Psoas muscle (tissue), 7 donors: ENCODE measurements at regions not wholly inside any gene's neighbourhood (a gene's known extent, or its start where the extent isn't known, plus 50 kb on each side); places are given as distances from the start of the nearest gene placed in this dataset.

Source experiments
- ATAC-seq, 4 donors: fragments of 200-7000 bp; cut with Tn5 transposase; one replicate each; pipeline ENCODE4 v1.9.1; 2020; ENCODE audit warnings: moderate library complexity in 3 of 4, mild to moderate bottlenecking in 2 of 4
- DNase-seq, 2 donors: peaks; one replicate each; pipeline ENCODE4 v3.0.0-alpha.2; 2020
- H3K27ac ChIP-seq: fragments of 200-600 bp; one replicate; pipeline ENCODE4 v1.8.0; 2022
- H3K27me3 ChIP-seq, 3 donors: fragments of 200-600 bp in 1 of 3; one replicate each; pipeline versions ENCODE4 v1.6.1 to v1.8.0; 2013 to 2022; ENCODE audit warnings: low read length in 2 of 3, mild to moderate bottlenecking in 2 of 3, moderate library complexity in 1 of 3; ENCODE audit not compliant: insufficient read depth in 3 of 3
- H3K36me3 ChIP-seq, 2 donors: fragments of 200-600 bp in 1 of 2; one replicate each; pipeline versions ENCODE4 v1.6.1 to v1.8.0; 2013 to 2022; ENCODE audit warnings: low read depth in 1 of 2, mild to moderate bottlenecking in 1 of 2, moderate library complexity in 1 of 2; ENCODE audit not compliant: insufficient read depth in 1 of 2
- H3K4me1 ChIP-seq: fragments of 200-600 bp; one replicate; pipeline ENCODE4 v1.8.0; 2022
- H3K4me3 ChIP-seq: fragments of 200-600 bp; one replicate; pipeline ENCODE4 v1.8.0; 2022; ENCODE audit warnings: mild to moderate bottlenecking
- H3K9me3 ChIP-seq: fragments of 200-600 bp; one replicate; pipeline ENCODE4 v1.8.0; 2022
- CTCF ChIP-seq: fragments of 200-600 bp; IDR thresholded peaks from one replicate; pipeline ENCODE4 v1.8.0; 2022; ENCODE audit warnings: antibody characterized with exemption
- whole genome bisulfite sequencing, 3 donors: extraction: QIAGEN DNeasy Blood & Tissue Kit; methylation state at CpG; one replicate each; pipeline versions ENCODE4 v1.1.6 to v1.1.7; 2013; 5-methylcytosine and 5-hydroxymethylcytosine counted together
- intact Hi-C, 2 donors: fragments of 100-400 bp; cut with DNase I; formaldehyde crosslinking; loops; one replicate each; pipeline versions ENCODE4 v1.11.0 to v1.14.2; 2022
- donor health status: healthy with polysubstance abuse.
- donor health status: DM: no; HTN: no; CAD: no; lungs with moderate emphysema.
- donor health status: Bipolar disorder and iron deficiency.
- donor health status: healthy.
- donor health status: DM: yes; HTN: yes; CAD: no.
- donor health status: DM: no; HTN: no; CAD: no.
- donor health status: DM: yes; HTN: yes; CAD: no.

- no peak for TF ChIP-seq CTCF
- Histone ChIP-seq H3K4me3 (no peak overlapping the region), H3K9me3 (no peaks in the 10 kb centered on the region), H3K27ac (no peak overlapping the region), H3K4me1 (no peaks in the 10 kb centered on the region), H3K36me3 (no peaks in the 10 kb centered on the region), H3K27me3 (no peaks in the 10 kb centered on the region)
- intact Hi-C loops = no loop called here
- WGBS, 3 donors = 85 to 87% (median 86%) methylated on average over 3 of the region's 3 CpGs
- ATAC-seq = no peak
- no peak for DNase-seq
These were observed 162.5 kb downstream of the C12orf50 start for GRCh38 chr12:87866578-87867292.

DNA sequence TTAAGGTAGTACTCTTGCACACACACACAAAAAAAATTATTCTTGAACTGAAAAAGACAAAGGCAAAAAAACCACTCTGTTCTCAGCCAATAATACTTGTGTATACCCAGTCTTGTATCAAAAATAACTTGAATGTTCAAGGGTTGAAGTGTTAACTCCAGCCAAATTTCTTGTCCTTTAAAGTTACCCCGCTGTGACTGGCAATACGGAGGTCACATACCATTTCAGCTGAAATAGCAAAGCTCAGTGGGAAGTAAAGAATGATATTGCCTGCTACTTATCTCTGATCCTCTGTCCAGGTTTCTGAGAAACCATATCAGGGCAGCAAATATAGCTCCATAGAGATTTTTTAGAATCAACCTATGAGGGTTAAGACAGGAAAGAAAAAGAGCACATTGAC is 167.4 kb downstream of the C12orf50 start:
- ATAC-seq = no peak
- WGBS, 3 donors = 50 to 66% (median 60%) methylated on average over 2 of the region's 2 CpGs
- Histone ChIP-seq H3K27me3 (no peaks in the 10 kb centered on the region), H3K27ac (no peak overlapping the region), H3K9me3 (no peaks in the 10 kb centered on the region), H3K4me3 (no peak overlapping the region), H3K36me3 (no peaks in the 10 kb centered on the region), H3K4me1 (no peaks in the 10 kb centered on the region)
- no peak for DNase-seq
- intact Hi-C loops = no loop called here
- TF ChIP-seq CTCF = no peak

- no peaks in the 10 kb centered on the region for H3K9me3 ChIP-seq
- no peak for TF ChIP-seq CTCF
- ATAC-seq (no peak), DNase-seq (no peak)
- H3K27ac ChIP-seq = no peak overlapping the region
- intact Hi-C loops = no loop called here
- no peaks in the 10 kb centered on the region for H3K36me3 ChIP-seq
- H3K27me3 ChIP-seq = no peaks in the 10 kb centered on the region
- H3K4me3 ChIP-seq = no peak overlapping the region
- H3K4me1 ChIP-seq = no peaks in the 10 kb centered on the region
- 78 to 89% (median 80%) methylated on average over 6 of the region's 6 CpGs for WGBS, 3 donors
These were observed 175.7 kb downstream of the C12orf50 start for GRCh38 chr12:87853448-87854003.

GRCh38 chr12:87849074-87849473 is 180.1 kb downstream of the C12orf50 start:
- WGBS, 3 donors = 61 to 71% (median 65%) methylated on average over 2 of the region's 2 CpGs
- intact Hi-C loops = no loop called here
- Histone ChIP-seq H3K36me3 (no peaks in the 10 kb centered on the region), H3K4me3 (no peak overlapping the region), H3K4me1 (no peaks in the 10 kb centered on the region), H3K27ac (no peak overlapping the region), H3K9me3 (no peaks in the 10 kb centered on the region), H3K27me3 (no peaks in the 10 kb centered on the region)
- ATAC-seq (peak in 1 of 4 donors; percentile 59), DNase-seq (no peak)
- no peak for TF ChIP-seq CTCF
